NCI-H82 treated with DMSO at 0.1 percent for 48 hours (cell line): ENCODE measurements at regions not wholly inside any gene's neighbourhood (a gene's known extent, or its start where the extent isn't known, plus 50 kb on each side); places are given as distances from the start of the nearest gene placed in this dataset.
"Not testable (repeated sequence)": the region's sequence is repeated elsewhere in the genome, so short reads cannot be mapped to it uniquely, and the experiment has no call there.

ENCODE experiments used
- DNase-seq: peaks from one replicate; lab custom pipeline; 2025; ENCODE audit not compliant: unreplicated experiment; lab: John Stamatoyannopoulos, UW

DNA sequence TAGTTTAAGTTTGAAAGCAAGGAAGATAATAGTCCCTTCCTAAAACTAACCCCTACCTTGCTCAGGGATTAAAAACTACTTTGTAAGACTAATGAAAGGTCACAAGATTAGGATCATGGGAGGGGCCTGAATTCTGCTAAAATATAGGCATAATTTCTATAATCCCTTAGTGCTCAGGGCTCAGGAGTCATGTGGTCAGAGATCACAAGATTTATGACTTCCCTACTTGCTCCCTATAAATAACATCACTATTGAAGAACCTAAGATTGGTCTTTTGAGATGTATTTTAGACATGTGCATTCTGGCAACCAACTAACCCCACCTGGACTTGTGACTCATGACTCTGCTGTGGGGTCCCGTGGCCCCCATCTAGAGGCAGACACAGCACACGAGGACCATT lies 81.1 kb downstream of the STMND1 start:
- no peak for DNase-seq

DNA sequence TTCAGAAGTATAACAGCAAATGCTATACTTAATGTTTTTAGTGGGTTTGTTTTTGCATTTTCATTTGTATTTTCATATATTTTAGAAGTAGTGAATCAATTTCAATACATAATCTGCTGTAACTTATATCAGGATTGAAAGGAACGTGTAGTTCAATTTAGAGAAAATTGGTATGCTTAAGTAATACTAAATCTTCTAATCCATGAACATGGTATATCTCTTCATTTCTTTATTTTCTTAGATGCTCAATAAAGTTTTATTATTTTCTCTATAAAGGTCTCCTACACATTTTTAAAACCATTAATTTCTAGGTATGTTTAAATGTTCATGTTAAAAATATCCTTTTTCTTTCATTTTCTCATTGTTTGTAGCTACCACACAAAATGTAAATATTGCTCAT lies 85.1 kb downstream of the STMND1 start:
- DNase-seq, result no peak

DNA sequence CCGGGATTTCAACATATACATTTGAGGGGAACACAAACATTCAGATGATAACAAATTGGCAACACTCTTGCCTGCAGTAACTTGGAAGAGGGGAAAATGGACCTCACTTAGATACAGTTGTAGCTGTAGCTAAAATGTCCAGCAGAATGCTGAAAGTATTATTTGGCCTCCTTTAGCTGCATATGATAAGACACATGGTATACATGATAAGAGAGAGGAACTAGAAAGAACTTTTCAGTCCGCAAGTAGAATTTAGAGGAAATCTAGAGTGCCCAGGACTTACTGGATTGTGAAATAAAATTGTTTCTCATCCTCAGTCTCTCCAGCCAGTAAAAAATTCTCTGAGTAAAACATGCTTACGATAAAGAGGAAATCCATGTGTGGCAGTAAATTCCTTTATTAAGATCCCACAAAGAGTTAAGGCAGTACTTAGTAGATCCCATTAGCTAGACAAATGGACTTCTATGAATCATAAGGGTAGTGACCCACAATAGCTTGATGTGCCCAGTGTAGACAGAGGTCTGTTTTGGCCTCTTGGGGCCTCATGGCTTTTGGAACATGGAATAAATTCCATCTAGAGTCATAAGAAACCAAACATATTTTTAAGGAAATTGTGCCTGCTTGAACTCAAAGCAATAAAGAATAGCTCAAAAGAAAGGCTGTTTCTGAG lies 87.9 kb upstream of the RBM24 start:
- DNase-seq, result no peak

DNA sequence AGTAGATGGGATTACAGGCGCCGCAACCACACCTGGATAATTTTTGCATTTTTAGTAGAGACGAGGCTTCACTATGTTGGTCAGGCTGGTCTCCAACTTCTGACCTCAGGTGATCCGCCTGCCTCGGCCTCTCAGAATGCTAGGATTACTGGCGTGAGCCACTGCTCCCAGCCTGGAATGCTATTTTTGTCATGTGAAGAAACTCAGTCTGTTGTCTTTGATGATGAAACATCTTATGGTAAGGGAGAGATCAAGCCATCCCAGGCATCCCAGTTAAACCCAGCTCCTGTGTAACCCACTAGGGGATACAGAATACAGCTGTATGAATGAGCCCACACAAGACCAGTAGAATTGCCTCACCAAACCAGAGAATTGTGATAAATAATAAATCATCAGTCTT lies 83.6 kb upstream of the RBM24 start:
- no peak for DNase-seq

DNA sequence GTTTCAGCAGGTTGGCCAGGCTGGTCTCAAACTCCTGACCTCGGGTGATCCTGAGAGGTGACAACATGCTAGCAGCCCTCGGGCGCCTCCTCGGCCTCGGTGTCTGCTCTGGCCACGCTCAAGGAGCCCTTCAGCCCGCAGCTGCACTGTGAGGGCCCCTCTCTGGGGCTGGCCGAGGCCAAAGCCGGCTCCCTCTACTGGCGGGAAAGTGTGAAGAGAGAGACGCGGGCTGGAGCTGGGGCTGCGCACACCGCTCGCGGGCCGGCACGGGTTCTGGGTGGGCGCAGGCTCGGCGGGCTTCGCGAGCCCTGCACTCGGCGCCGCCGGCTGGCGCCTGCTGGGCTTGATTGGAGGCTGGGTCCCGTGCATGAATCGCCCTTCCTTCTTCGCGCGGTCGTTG lies 80.8 kb upstream of the RBM24 start:
- DNase-seq, result no peak

DNA sequence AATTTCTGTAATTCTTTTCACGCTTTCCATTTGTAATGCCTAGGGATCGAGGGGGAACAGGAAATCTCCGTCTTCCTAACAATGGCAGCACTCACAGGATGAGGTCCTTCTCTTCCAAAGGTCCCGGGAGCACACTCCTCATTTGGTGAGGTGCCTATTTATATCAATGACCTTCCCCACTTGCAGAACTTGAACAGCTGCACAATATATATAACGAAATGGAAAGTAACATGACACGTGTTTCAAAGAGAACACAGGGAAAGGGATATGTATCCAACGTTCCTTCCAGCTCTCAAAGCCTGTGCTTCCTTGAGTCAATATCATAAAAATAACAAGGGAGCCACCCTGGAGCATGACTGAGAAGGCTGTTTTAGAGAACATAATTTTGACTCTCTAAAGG lies 78.6 kb upstream of the RBM24 start:
- no peak for DNase-seq

DNA sequence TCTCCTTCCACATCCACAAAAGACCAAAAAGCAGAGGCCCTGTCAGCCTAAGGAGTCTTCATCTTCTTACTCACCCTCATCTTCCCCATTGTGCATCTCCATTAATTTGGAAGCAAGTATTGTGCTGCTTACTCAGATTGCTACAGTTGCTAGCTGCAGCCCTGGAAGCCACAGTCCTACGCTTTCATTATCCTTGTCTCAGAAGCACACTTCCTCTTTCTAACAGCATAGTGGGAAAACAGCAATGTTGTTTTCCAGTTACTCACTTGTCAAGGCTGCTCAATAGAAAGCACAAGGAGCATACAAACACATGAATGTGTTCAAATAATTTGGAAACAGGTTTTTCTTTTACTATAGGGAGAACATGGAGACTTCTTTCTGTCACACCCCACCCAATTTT lies 76.6 kb upstream of the RBM24 start:
- DNase-seq, result no peak

DNA sequence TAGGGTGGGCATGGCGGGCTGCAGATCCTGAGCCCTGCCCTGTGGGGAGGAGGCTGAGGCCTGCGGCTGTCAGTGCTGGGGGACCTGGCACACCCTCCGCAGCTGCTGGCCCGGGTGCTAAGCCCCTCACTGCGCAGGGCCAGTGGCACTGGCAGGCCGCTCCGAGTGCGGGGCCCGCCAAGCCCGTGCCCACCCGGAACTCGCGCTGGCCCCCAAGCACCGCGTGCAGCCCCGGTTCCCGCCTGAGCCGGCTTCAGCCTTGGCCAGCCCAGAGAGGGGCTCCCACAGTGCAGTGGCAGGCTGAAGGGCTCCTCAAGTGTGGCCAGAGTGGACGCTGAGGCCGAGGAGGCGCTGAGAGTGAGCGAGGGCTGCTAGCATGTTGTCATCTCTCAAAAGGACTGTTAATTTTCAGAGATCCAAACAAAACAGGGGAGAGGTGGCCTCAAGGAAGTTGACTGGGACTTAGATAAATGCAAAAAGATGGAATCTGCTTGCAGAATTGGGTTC lies 74.5 kb upstream of the RBM24 start:
- DNase-seq, result no peak

DNA sequence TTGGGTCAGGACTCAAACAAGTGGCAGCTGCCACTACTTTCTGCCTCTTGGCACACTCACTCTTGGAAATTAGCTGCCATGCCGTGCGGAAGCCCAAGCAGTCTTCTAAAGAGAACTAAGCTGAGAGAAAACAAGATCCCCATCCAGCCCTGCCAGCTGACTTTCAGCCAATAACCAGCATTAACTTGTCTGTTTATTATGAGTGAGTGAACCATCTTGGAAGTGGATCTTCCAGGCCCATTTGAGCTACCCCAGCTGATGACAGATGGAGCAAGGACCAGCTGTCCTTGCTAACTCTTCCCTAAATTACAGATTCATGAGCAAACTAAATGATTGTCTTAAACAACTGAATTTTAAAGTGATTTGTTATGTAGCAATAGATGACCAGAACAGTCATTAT lies 73.9 kb upstream of the RBM24 start:
- no peak for DNase-seq

DNA sequence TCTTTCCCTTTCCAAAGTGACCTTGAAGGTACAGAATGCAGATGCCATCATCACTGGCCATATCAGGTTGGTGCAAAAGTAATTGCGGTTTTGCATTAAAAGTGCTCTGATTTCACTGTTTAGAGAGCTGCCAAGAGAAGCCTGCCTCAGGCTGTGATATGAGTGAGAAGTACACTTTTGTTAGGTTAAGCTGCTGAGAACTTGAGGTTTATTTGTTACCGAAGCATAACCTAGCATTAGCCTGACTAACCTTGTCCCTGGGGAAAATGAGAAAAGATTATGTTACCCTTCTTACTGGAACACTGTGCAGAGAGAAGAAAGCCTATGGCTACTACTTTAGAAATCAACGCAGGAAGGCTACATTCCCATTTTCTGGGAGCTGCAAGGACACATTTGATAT lies 70.5 kb upstream of the RBM24 start:
- no peak for DNase-seq

DNA sequence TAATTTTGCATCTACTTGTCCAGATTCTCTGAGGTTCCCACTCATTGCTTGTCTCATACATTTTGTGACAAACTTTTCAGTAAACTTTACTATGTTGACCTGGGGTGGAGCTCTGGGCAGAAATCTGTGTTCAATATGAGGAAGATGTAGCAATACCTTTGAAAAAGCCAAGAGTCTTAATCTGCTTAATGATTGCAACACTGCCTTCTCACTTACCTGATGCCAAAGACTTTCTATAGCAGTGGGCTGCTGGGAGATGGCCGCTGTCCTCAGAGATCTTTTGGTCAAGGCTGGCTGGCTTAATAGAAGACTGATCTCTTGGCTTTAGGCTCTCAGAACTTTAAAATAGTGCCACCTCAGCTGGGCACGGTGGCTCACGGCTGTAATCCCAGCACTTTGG lies 70.1 kb upstream of the RBM24 start:
- DNase-seq, result no peak

DNA sequence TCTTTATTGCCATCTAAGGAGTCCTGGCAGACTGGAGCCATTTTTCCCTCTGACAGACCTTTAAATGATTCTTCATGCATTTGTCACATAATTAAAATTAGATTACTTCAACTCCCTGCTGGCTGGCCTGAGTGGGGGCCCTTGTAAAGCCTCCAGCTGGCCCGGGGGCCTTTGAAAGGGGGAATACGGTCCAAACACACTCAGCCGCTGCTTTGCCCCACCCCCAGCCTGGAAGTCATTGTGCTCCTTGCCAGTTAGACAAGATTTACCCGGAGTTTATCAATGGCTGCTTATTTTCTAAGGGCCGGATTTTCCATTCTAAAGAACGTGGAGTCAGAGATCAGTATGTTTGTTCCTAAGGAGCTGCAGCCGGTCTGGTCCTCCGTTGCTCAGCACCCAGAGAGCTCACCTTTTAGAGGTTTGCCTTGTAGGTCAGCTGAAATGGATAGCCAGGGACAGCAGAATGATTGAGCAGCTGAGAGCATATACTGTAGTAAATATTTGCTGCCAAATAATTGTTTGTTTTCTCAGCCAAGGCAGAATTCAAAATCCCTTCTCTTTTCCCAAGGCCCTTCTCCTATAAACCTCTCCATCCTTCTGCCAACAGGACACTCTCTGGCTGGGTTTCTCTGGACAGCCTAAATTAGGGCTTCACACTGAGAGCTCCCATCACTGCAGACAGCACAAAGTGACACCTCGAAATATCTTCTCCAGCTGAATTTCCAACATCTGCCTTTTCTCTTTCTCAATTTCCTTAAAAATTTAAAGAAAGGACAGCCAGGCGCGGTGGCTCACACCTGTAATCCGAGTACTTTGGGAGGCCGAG lies 68.4 kb upstream of the RBM24 start:
- DNase-seq, result peak; percentile 9

DNA sequence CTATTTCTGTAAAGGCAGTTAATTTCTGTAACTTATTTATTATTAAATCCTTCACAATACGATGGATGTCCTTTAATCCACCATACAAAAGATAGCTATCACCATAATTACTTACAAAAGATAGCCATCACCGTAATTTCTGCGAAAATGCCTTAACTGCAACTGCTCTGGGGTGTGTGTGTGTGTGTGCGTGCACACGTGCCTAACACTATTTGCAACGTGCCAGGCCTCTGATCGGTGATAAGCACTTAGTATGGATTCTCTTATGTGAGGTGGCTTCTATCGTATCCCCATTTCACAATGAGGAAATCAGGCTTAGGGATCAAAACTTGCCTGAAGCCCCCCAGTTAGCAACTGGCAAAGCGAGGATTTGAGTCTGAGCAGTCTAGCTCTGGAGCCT lies 67.1 kb upstream of the RBM24 start:
- DNase-seq, result no peak

DNA sequence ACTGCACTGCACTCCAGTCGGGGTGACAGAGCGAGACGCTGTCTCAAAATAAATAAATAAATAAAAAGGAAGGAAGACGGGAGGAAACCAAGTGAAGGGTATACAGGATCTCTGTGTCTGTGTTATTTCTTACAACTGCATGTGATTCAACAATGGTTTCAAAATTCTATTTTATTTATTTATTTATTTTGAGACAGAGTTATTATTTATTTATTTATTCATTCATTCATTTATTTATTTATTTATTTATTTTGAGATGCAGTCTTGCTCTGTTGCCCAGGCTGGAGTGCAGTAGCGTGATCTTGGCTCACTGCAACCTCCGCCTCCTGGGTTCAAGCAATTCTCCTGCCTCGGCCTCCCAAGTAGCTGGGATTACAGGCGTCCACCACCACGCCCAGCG lies 64.2 kb upstream of the RBM24 start:
- DNase-seq, result not testable (repeated sequence)

DNA sequence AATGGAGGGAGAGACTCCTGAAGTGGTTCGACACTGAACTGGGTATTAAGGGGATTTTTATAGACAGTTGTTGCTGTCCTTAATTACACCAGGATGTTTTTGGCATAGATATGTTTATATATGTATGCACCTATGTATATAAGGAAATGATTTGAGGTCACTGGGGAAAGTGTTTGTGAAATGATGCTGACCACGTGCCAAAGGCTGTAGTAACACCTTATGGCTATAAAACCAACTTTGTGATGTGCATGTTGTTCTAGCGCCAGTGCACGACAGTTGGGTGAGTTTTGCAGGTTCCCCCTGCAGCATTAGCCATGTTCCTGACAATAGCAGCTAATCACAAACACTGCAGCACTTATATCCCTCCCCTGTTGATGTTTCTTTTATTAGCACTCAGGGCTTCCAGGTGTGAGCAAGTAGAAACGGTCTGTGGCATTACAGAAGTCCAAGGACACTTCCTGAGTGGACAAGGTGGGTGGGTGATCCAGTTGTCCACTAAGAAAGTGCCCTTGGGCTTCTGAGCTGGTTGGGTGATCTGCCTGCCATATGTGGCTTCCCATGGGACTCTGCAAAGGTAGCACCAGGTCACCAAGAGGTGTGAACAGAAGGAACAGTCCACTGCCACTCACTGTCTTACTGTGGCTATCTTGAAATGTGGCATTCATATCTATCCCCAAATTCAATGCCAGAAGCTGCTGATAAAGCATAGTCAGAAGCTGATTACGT lies 63.0 kb upstream of the RBM24 start:
- no peak for DNase-seq

DNA sequence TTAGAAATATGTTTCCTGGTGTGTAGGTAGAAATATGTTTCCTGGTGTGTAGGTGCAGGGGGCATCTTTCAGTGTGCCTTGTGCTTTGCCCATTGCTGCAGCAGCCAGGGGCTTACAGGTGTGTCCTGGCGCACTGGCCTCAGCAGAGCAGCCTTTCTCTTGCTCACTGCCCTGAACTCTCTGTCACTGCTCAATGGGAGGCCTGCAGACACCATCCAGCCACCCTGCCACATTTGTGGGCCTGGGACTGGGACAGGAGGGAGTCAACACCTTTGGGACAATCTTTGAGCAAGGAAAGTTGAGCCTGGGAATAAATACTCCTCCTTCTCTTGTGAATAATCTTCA lies 62.4 kb upstream of the RBM24 start:
- DNase-seq, result no peak

DNA sequence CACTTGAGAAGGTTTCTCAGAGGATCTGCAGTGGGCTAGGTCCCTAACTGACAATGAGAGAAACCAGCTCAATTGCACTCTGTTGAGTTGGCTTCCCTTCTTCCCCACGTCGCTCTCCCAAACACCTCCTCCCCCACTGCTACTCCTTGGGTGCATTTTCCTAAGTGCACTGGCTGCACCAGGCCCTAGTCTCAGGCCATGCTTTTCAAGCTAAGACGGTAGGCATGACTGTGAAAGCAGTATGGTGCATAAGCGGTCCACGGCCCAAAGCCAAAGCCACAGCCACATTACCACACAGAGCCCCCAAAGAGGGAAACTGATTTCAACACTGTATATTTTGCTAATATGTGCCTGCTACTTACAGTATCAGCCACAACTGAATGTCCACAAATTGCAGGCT lies 62.1 kb upstream of the RBM24 start:
- no peak for DNase-seq

DNA sequence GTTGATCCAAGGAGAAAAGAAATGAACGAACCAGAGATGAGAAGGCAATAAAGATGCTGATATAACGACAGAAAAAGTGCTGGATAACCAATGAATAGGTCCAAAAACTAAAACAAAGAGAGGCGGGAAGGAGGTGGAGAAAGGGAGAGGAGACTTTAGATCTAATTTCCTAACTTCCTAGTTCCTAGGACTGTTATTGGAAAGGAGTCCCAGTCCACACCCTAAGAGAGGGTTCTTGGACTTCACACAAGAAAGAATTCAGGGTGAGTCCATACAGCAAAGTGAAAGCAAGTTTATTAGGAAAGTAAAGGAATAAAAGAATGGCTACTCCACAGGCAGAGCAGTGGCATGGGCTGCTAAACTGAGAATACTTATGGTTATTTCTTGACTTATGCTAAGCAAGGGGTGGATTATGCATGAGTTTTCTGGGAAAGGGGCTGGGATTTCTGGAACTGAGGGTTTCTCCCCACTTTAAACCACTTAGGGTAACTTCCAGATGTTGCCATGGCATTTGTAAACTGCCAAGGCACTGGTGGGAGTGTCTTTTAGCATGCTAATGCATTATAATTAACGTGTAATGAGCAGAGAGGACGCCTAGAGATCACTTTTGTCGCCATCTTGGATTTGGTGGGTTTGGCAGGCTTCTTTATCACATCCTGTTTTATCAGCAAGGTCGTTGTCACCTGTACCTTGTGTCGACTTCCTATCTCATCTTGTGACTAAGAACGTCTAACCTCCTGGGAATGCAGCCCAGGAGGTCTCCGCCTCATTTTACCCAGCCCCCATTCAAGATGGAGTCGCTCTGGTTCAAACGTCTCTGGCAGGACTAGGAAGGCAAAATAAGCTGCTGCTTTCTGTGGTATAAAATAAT lies 60.9 kb upstream of the RBM24 start:
- no peak for DNase-seq

DNA sequence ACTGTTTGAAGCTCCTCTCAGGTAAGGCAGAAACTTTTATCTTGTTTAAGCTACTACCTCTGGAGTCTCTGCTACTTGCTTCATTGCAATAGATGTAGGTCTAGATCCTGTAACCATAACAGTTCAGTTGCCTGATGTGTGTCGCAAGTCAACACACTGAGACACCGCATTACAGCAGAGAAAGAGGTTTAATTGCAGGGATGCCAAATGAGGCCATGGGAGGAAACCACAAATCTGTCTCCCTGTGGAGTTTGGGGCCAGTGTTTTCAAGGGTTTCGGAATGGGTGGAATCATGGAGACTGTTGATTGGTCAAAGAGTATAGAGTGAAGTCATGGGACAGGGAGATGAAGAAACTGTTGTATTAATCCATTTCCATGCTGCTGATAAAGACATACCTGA lies 57.1 kb upstream of the RBM24 start:
- DNase-seq, result no peak

DNA sequence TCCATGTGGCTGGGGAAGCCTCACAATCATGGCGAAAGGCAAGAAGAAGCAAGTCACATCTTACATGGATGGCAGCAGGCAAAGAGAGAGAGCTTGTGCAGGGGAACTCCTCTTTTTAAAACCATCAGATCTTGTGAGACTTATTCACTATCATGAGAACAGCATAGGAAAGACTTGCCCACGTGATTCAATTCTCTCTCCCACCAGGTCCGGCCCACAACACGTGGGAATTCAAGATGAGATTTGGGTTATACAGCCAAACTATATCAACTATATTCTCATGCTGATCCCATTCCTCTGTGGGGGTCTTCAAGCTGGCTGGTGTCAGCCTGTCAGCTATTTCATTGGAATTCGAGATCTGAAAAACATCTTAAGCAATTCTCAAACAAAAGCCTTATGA lies 56.7 kb upstream of the RBM24 start:
- not testable (repeated sequence) for DNase-seq
